HG03159 (cell line): ENCODE measurements at regions not wholly inside any gene's neighbourhood (a gene's known extent, or its start where the extent isn't known, plus 50 kb on each side); places are given as distances from the start of the nearest gene placed in this dataset.

Source experiments
- ATAC-seq: cut with Tn5 transposase; IDR thresholded peaks from one replicate; pipeline ENCODE4 v1.9.1; 2021; ENCODE audit warnings: mild to moderate bottlenecking, moderate library complexity; ENCODE audit not compliant: unreplicated experiment

DNA sequence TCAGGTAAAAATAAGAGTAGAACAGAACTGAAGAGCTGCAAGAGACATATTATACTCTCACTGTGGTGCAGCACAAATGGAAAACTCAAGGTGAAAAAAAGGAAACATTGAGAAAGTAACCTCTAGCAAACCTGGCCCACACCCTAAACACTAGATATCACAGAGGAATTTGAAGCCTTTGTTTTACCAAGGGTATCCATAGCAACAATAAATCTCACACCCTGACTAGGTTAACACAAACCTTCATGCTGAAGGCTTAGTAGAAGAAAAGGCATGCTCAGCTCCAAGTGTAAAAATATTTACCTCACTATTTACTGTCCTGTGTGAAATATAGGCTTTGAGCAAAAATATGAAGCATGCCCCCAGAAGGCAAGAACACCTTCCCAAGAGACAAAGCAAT is 61.9 kb upstream of the TAB3 start:
- ATAC-seq: no peak

DNA sequence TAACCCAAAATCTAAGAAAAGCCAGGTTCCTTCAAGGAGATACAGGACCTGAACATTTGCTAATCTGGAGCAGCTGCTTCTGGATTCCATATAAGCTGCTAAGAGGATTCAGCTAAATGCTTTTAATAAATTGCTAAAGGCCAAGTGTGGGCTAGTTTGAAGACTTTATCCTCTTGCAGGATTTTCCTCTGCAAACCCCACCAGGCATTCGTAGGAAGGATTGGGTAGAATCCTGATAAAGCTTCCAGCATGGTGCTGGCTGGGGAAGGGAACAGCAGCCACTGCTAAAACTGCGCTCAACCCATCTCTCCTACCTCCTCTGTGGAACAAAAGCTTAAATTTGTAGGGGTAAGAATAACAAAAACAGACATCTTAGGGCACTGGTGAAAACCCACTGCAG is 61.3 kb upstream of the TAB3 start:
- ATAC-seq: no peak

DNA sequence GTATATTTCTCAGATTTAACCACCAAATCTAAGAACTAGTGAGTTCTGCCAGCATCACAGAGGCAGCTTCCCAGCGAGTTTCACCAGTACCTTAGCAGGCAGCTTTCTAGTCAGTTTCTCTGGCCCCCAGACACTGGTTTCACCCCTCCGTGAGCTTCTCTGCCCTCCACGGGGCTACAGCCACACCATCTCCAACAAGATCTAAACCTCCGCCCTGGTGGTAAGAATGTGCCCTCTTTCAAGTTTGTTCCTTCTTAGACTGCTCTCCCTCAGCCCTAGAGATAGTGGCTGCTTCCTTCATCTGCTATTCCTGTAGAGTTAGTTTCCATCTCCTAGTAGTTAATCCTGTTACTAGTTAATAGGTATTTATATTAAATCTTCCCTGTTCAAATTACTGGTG is 60.5 kb upstream of the TAB3 start:
- no peak for ATAC-seq

DNA sequence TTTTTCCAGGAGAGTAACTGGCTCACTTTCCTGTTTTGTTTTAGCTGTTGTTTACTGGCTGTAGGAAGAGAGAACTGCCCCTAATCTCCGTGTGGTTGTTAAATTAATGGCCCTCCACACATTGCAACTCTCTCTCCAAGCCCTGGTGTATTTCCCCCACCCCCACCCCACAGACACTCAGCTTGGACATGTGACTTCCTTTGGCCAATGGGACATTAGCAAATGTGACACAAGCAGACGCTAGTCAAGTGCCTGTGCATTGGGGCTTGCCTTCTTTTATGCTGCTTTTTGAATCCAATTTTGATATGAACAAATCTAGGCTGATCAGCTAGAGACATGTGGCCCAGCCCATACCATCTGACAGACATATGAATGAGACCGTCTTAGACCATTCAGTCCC is 59.6 kb upstream of the TAB3 start:
- no peak for ATAC-seq

DNA sequence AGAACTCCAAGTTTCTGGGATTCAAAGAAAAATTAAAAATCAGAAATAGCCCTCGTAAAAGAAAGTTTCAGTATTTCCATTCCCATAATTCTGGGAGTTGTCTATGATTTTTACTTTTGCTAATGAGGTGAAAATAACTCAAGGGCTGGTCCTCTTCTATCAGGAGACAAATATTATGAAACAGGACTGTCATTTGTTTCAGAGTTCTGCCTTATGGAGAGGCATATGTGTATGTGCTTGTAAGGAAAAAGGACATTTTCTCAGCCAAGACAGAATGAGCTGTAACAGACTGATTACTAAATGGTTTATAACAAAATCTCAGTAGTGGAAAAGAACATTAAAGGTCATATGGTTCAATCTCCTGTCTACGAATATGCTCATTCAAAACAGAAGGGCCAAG is 59.0 kb upstream of the TAB3 start:
- ATAC-seq: no peak

DNA sequence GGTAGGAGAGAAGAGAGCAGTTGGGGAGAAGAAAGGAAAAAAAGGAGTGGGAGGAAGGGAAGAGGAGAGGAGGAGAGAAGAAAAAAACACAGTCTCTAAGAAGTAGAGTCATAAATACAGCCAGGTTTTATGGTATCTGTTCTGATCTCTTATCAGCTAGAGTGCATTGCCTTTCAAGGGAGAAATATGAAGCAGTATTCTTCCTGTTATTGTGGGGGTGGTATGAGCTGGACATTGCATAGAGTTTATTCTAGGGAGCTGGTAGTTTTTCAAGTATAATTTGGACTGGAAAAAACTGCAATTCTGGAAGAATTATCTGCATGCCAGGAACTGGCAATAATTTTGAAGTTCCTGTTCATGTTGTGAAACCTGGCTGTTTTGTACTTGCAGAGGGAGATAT is 54.9 kb upstream of the TAB3 start:
- ATAC-seq: no peak

DNA sequence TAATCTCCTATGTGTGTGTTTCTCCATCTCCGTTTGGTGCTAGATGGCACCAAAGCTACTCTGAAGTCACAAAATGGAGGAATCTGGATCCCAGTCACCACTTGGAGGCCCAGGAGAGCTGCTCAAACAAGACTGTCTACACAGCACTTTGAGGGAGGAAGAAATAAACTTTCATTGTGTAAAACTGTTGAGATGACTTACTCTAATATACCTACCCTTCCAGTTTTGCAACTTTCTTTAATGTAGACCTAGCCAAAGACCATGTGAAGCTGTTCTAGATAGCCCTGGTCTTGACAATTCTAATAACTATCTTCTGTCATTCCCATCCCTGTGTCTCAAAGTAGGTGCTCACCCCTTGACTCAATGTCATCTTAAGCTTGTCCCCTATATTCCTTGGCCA is 52.8 kb upstream of the TAB3 start:
- no peak for ATAC-seq

DNA sequence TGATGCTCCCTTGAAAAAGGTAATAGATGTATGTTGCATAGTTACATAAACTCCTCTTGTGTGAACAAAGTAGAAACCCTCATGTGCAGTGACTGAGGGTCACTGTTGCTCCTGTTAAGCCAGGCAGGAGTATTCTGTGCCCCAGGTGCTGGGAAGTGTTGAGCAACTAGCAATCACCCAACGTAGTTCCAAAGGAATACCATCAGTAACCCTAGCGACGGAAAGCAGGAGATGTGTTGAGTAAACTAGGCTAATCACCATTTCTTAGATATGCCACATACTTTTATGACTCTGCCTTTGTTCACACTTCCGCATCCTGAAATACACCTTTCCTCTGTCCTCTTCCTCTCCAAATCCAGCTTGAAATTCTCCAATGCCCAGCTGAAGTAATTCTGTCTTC is 50.9 kb upstream of the TAB3 start:
- no peak for ATAC-seq
